ENCODE measurements at regions not wholly inside any gene's neighbourhood (a gene's known extent, or its start where the extent isn't known, plus 50 kb on each side); places are given as distances from the start of the nearest gene placed in this dataset.

DNA sequence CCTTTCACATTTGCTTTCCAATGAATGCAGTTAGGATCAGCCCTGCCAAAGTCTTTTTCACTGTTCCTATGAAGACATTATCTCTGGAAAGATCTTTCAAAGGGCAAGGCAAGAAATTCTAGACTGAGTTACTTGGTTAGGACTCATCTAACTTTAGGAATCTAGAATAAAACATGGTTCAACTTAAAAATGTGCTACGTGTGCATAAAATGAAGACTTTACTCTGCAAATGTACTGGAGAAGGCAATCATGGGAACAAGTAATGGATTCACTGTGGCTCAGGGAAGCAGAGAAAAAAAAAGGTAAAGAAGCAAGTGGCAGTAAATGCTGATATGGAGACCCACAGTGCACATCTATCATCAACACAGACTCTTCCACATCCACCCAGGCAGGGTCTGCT is 297.4 kb downstream of the HNRNPD start:
- TF ChIP-seq, protein P1, sequence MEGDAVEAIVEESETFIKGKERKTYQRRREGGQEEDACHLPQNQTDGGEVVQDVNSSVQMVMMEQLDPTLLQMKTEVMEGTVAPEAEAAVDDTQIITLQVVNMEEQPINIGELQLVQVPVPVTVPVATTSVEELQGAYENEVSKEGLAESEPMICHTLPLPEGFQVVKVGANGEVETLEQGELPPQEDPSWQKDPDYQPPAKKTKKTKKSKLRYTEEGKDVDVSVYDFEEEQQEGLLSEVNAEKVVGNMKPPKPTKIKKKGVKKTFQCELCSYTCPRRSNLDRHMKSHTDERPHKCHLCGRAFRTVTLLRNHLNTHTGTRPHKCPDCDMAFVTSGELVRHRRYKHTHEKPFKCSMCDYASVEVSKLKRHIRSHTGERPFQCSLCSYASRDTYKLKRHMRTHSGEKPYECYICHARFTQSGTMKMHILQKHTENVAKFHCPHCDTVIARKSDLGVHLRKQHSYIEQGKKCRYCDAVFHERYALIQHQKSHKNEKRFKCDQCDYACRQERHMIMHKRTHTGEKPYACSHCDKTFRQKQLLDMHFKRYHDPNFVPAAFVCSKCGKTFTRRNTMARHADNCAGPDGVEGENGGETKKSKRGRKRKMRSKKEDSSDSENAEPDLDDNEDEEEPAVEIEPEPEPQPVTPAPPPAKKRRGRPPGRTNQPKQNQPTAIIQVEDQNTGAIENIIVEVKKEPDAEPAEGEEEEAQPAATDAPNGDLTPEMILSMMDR (IDR thresholded peaks at IDR 0.05; ENCODE audit: low read length): no peak
- no peak for TF ChIP-seq EZH2 (IDR thresholded peaks at IDR 0.05; ENCODE audit: borderline replicate concordance, low read length)

Data from OCI-LY1 (cell line).